ENCODE measurements at regions not wholly inside any gene's neighbourhood (a gene's known extent, or its start where the extent isn't known, plus 50 kb on each side); places are given as distances from the start of the nearest gene placed in this dataset.
"Not testable (repeated sequence)": the region's sequence is repeated elsewhere in the genome, so short reads cannot be mapped to it uniquely, and the experiment has no call there.

- H3K27ac ChIP-seq (ENCODE audit: low read length); DNase-seq; H3K36me3 ChIP-seq (ENCODE audit: control insufficient read depth, insufficient read depth, low read length); H3K4me3 ChIP-seq (ENCODE audit: low read length); H3K9me3 ChIP-seq (ENCODE audit: control insufficient read depth, low read depth, low read length); H3K27me3 ChIP-seq (ENCODE audit: control insufficient read depth, insufficient read depth, low read length); H3K4me1 ChIP-seq (ENCODE audit: control insufficient read depth, insufficient read depth, low read length): not testable (repeated sequence)
- WGBS (ENCODE audit: insufficient coverage, low lambda C conversion rate): no CpG with 5 or more reads among the region's 1 CpG
Measured at GRCh38 chr17:45554479-45554878, 64.0 kb upstream of the PLEKHM1 start.

DNA sequence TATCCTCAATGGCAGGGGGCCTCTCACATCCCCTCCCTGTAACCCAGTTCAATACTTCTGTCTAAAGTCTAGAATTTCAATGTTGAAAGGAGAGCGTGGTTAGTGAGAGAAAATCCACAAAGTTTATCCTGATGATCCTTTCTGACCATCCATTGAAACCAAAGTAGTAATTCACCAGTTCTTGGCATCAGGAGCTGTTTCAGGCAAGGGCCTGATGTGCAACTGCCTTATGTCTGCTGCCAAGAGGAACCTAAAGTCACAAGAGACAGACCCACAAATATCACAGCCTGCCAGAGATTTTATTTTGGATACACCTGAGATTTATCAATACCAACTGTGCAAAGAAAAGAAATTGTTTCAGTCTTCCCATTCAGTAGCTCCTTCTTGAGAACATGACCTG, 68.3 kb upstream of the PLEKHM1 start:
- H3K27me3 ChIP-seq (ENCODE audit: control insufficient read depth, insufficient read depth, low read length); H3K36me3 ChIP-seq (ENCODE audit: control insufficient read depth, insufficient read depth, low read length); H3K4me1 ChIP-seq (ENCODE audit: control insufficient read depth, insufficient read depth, low read length); H3K9me3 ChIP-seq (ENCODE audit: control insufficient read depth, low read depth, low read length); DNase-seq; H3K4me3 ChIP-seq (ENCODE audit: low read length); H3K27ac ChIP-seq (ENCODE audit: low read length): not testable (repeated sequence)
- WGBS (ENCODE audit: insufficient coverage, low lambda C conversion rate): no CpG with 5 or more reads among the region's 1 CpG

DNA sequence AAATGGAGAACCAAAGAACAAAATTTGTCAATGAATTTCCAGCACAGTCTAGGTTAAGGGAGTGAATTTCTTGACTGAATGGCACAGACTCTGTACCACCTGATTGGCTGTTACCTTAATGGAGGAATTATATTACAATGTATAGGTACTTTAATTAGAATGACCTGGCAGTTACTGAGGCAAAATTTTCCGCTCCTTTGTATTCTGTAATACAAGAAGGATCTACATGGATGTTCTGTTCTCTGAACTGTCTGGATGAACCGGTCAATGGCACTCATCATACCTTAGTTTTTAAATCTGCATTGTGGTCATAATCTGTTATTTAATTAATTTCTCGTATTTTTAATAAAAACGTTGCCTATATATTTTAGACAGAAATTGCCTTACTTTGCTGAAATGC, 72.3 kb upstream of the PLEKHM1 start:
- not testable (repeated sequence) for H3K36me3 ChIP-seq (ENCODE audit: control insufficient read depth, insufficient read depth, low read length); H3K4me3 ChIP-seq (ENCODE audit: low read length); H3K4me1 ChIP-seq (ENCODE audit: control insufficient read depth, insufficient read depth, low read length); H3K9me3 ChIP-seq (ENCODE audit: control insufficient read depth, low read depth, low read length); H3K27ac ChIP-seq (ENCODE audit: low read length); H3K27me3 ChIP-seq (ENCODE audit: control insufficient read depth, insufficient read depth, low read length); DNase-seq
- WGBS (ENCODE audit: insufficient coverage, low lambda C conversion rate): no CpG with 5 or more reads among the region's 4 CpGs

GRCh38 chr17:45563283-45563682, 72.8 kb upstream of the PLEKHM1 start:
- DNase-seq; H3K9me3 ChIP-seq (ENCODE audit: control insufficient read depth, low read depth, low read length); H3K27me3 ChIP-seq (ENCODE audit: control insufficient read depth, insufficient read depth, low read length); H3K4me1 ChIP-seq (ENCODE audit: control insufficient read depth, insufficient read depth, low read length); H3K27ac ChIP-seq (ENCODE audit: low read length); H3K36me3 ChIP-seq (ENCODE audit: control insufficient read depth, insufficient read depth, low read length); H3K4me3 ChIP-seq (ENCODE audit: low read length): not testable (repeated sequence)
- no CpG with 5 or more reads among the region's 3 CpGs for WGBS (ENCODE audit: insufficient coverage, low lambda C conversion rate)

DNA sequence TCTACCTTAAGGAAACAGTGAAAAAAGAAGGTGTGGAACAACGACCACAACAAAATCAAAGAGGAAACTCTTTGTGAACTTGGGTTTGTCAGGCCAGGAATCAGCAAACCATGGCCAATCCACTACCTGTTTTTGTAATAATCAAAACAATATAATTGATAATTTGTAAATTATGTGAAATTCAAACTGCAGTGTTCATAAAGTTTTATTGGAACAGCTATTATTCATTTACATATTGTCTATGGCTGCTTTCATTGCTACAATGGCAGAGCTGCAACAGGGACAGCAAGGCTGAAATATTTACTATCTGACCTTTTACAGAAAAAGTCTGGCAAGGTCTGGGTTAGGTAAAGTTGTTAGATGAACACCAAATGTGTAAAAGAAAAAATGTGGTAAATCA, 77.8 kb upstream of the PLEKHM1 start:
- not testable (repeated sequence) for H3K4me3 ChIP-seq (ENCODE audit: low read length); H3K4me1 ChIP-seq (ENCODE audit: control insufficient read depth, insufficient read depth, low read length); H3K27ac ChIP-seq (ENCODE audit: low read length); DNase-seq; H3K27me3 ChIP-seq (ENCODE audit: control insufficient read depth, insufficient read depth, low read length); H3K36me3 ChIP-seq (ENCODE audit: control insufficient read depth, insufficient read depth, low read length); H3K9me3 ChIP-seq (ENCODE audit: control insufficient read depth, low read depth, low read length)
- WGBS (ENCODE audit: insufficient coverage, low lambda C conversion rate): no CpG with 5 or more reads among the region's 1 CpG

GRCh38 chr17:45573326-45573725, 82.8 kb upstream of the PLEKHM1 start:
- not testable (repeated sequence) for H3K27ac ChIP-seq (ENCODE audit: low read length); H3K4me3 ChIP-seq (ENCODE audit: low read length); H3K27me3 ChIP-seq (ENCODE audit: control insufficient read depth, insufficient read depth, low read length); H3K36me3 ChIP-seq (ENCODE audit: control insufficient read depth, insufficient read depth, low read length); H3K9me3 ChIP-seq (ENCODE audit: control insufficient read depth, low read depth, low read length); DNase-seq; H3K4me1 ChIP-seq (ENCODE audit: control insufficient read depth, insufficient read depth, low read length)
- no CpG with 5 or more reads among the region's 2 CpGs for WGBS (ENCODE audit: insufficient coverage, low lambda C conversion rate)

DNA sequence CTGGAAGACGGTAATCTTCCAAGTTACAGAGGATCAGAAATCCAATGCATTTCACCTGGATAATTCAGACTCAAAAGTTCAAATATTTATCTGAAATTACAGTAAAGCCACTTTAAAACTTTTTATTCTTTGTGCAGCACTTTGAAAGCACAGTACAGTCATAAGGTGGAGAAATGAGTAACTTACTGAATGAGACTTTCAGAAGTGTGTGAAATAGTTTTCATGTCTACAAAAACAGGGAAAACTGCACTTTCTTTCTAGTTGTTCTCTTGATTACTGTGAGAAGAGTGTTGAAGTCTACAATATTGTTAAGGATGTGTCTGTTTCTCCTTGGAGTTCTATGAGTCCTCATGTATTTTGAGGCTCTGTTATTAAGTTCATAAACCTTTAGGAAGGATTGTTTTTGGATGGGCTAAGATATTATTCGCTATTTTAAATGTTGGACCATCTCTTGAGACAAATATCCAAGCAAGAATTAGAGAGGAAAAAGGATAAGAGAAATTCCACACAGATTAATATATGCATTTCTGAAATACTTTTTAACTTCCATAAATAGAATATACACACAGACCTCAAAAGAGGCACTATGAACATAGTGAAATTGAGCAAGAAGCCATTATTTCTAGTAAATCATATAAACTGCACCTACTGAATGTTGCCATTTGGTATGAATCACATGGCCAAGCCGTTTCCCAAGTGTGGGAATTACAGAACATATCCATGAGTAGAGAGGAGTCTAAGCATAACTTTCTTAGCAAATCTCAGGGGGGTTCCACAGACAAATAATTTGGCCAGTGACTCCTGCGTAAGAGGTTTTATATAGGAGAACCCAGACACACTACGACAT, 83.6 kb upstream of the PLEKHM1 start:
- H3K9me3 ChIP-seq (ENCODE audit: control insufficient read depth, low read depth, low read length): no peaks in the 10 kb centered on the region
- H3K4me1 ChIP-seq (ENCODE audit: control insufficient read depth, insufficient read depth, low read length): no peaks in the 10 kb centered on the region
- no peaks in the 10 kb centered on the region for H3K27me3 ChIP-seq (ENCODE audit: control insufficient read depth, insufficient read depth, low read length)
- H3K36me3 ChIP-seq (ENCODE audit: control insufficient read depth, insufficient read depth, low read length): no peaks in the 10 kb centered on the region
- WGBS (ENCODE audit: insufficient coverage, low lambda C conversion rate): no CpG with 5 or more reads among the region's 5 CpGs
- no peak overlapping the region for H3K4me3 ChIP-seq (ENCODE audit: low read length)
- no peak for DNase-seq
- H3K27ac ChIP-seq (ENCODE audit: low read length): no peak overlapping the region

- Histone ChIP-seq H3K27ac (ENCODE audit: low read length) (no peak overlapping the region), H3K27me3 (ENCODE audit: control insufficient read depth, insufficient read depth, low read length) (no peaks in the 10 kb centered on the region), H3K9me3 (ENCODE audit: control insufficient read depth, low read depth, low read length) (no peaks in the 10 kb centered on the region), H3K36me3 (ENCODE audit: control insufficient read depth, insufficient read depth, low read length) (no peaks in the 10 kb centered on the region), H3K4me1 (ENCODE audit: control insufficient read depth, insufficient read depth, low read length) (no peaks in the 10 kb centered on the region), H3K4me3 (ENCODE audit: low read length) (no peak overlapping the region)
- DNase-seq: no peak
- 100% methylated on average over 1 of the region's 1 CpG for WGBS (ENCODE audit: insufficient coverage, low lambda C conversion rate)
Measured at GRCh38 chr17:45575126-45575885, 84.8 kb upstream of the PLEKHM1 start.

- DNase-seq; H3K36me3 ChIP-seq (ENCODE audit: control insufficient read depth, insufficient read depth, low read length); H3K27ac ChIP-seq (ENCODE audit: low read length); H3K4me3 ChIP-seq (ENCODE audit: low read length); H3K27me3 ChIP-seq (ENCODE audit: control insufficient read depth, insufficient read depth, low read length); H3K9me3 ChIP-seq (ENCODE audit: control insufficient read depth, low read depth, low read length); H3K4me1 ChIP-seq (ENCODE audit: control insufficient read depth, insufficient read depth, low read length): not testable (repeated sequence)
- 63% methylated on average over 3 of the region's 10 CpGs for WGBS (ENCODE audit: insufficient coverage, low lambda C conversion rate)
Measured at GRCh38 chr17:45576527-45577307, 86.2 kb upstream of the PLEKHM1 start.

DNA sequence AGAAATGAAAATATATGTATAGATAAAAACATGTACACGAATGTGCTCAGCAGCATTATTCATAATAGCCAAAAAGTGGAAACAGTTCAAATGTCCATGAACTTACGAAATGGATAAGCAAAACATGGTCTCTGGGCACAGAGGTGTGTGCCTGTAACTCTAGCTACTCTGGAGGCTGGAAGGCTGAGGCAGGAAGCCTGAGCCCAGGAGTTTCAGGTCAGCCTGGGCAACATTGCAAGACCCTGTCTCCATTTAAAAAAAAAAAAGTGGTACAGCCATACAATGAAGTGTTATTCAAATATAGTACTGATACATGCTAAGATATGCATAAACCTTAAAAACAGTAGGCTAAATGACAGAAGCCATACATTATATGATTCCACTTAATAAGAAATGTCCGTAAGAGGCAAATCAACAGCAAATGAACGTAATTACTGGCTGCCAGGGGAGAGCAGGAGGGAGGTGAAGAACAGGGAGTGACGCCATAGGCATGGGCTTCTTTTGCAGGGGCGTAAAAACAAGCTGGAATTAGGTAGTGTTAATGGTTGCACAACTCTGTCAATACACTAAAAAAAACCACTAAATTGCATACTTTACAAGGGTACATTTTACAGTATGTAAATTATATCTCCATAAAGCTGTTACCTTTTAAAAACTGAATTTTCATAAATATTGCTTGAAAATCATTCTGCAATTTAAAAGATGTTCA, 87.2 kb upstream of the PLEKHM1 start:
- H3K27me3 ChIP-seq (ENCODE audit: control insufficient read depth, insufficient read depth, low read length): no peaks in the 10 kb centered on the region
- no peaks in the 10 kb centered on the region for H3K36me3 ChIP-seq (ENCODE audit: control insufficient read depth, insufficient read depth, low read length)
- WGBS (ENCODE audit: insufficient coverage, low lambda C conversion rate): 100% methylated on average over 2 of the region's 6 CpGs
- H3K4me1 ChIP-seq (ENCODE audit: control insufficient read depth, insufficient read depth, low read length): no peaks in the 10 kb centered on the region
- no peak for DNase-seq
- no peak overlapping the region for H3K4me3 ChIP-seq (ENCODE audit: low read length)
- no peak overlapping the region for H3K27ac ChIP-seq (ENCODE audit: low read length)
- no peaks in the 10 kb centered on the region for H3K9me3 ChIP-seq (ENCODE audit: control insufficient read depth, low read depth, low read length)

Measured in large intestine (tissue), 3 donors.